H9 (cell line): ENCODE measurements at regions not wholly inside any gene's neighbourhood (a gene's known extent, or its start where the extent isn't known, plus 50 kb on each side); places are given as distances from the start of the nearest gene placed in this dataset.

ENCODE experiments used
- DNase-seq: peaks from one replicate; pipeline ENCODE4 v3.0.0-alpha.2; 2017
- H2AFZ ChIP-seq: one replicate; pipeline ENCODE4 v1.6.1; 2013; ENCODE audit warnings: mild to moderate bottlenecking, low read length, control low read depth, moderate library complexity
- H2AK5ac ChIP-seq: 2 replicates; pipeline ENCODE4 v1.6.1; 2013; ENCODE audit warnings: low read length, control low read depth, mixed read lengths; ENCODE audit not compliant: insufficient read length
- H2BK120ac ChIP-seq: one replicate; pipeline ENCODE4 v1.6.1; 2013; ENCODE audit warnings: low read depth, mild to moderate bottlenecking, low read length, control low read depth, inconsistent platforms; ENCODE audit not compliant: poor library complexity, severe bottlenecking
- H2BK12ac ChIP-seq: 2 replicates; pipeline ENCODE4 v1.6.1; 2013; ENCODE audit warnings: low read length, control low read depth, mixed read lengths, low read depth; ENCODE audit not compliant: insufficient read length
- H2BK15ac ChIP-seq: 2 replicates; pipeline ENCODE4 v1.6.1; 2013; ENCODE audit warnings: low read depth, low read length, control low read depth
- H2BK20ac ChIP-seq: one replicate; pipeline ENCODE4 v1.6.1; 2013; ENCODE audit warnings: low read depth, mild to moderate bottlenecking, low read length, control low read depth, inconsistent platforms; ENCODE audit not compliant: poor library complexity, severe bottlenecking
- H2BK5ac ChIP-seq: 2 replicates; pipeline ENCODE4 v1.6.1; 2013; ENCODE audit warnings: low read length, control low read depth, mixed read lengths; ENCODE audit not compliant: insufficient read length
- H3K14ac ChIP-seq: 2 replicates; pipeline ENCODE4 v1.6.1; 2013; ENCODE audit warnings: low read length, control low read depth; ENCODE audit not compliant: insufficient read depth
- H3K18ac ChIP-seq: 2 replicates; pipeline ENCODE4 v1.6.1; 2013; ENCODE audit warnings: low read depth, mild to moderate bottlenecking, mixed read lengths, low read length, control low read depth; ENCODE audit not compliant: insufficient read length
- H3K23ac ChIP-seq: 2 replicates; pipeline ENCODE4 v1.6.1; 2013; ENCODE audit warnings: low read length, control low read depth, mixed read lengths, low read depth; ENCODE audit not compliant: insufficient read length
- H3K23me2 ChIP-seq: 2 replicates; pipeline ENCODE4 v1.6.1; 2013; ENCODE audit warnings: low read depth, mild to moderate bottlenecking, mixed read lengths, low read length, control low read depth; ENCODE audit not compliant: insufficient read length, poor library complexity, severe bottlenecking
- H3K27ac ChIP-seq: 2 replicates; pipeline ENCODE4 v1.5.1; 2013; ENCODE audit warnings: low read length, control low read depth, mixed read lengths, low read depth; ENCODE audit not compliant: insufficient read length
- H3K27me3 ChIP-seq: 2 replicates; pipeline ENCODE4 v1.6.1; 2013; ENCODE audit warnings: low read length, control low read depth, inconsistent platforms; ENCODE audit not compliant: insufficient read depth
- H3K4ac ChIP-seq: 2 replicates; pipeline ENCODE4 v1.6.1; 2013; ENCODE audit warnings: low read depth, mild to moderate bottlenecking, control low read depth, inconsistent platforms, low read length, moderate library complexity
- H3K4me1 ChIP-seq: 2 replicates; pipeline ENCODE4 v1.6.1; 2013; ENCODE audit warnings: low read length, control low read depth, inconsistent platforms; ENCODE audit not compliant: insufficient read depth
- H3K4me2 ChIP-seq: 2 replicates; pipeline ENCODE4 v1.6.1; 2013; ENCODE audit warnings: low read length, control low read depth, mixed read lengths; ENCODE audit not compliant: insufficient read length, insufficient read depth
- H3K56ac ChIP-seq: 2 replicates; pipeline ENCODE4 v1.6.1; 2013; ENCODE audit warnings: low read depth, mild to moderate bottlenecking, mixed read lengths, low read length, control low read depth; ENCODE audit not compliant: insufficient read length
- H3K79me1 ChIP-seq: 2 replicates; pipeline ENCODE4 v1.6.1; 2013; ENCODE audit warnings: low read depth, mild to moderate bottlenecking, moderate library complexity, low read length, control low read depth, inconsistent platforms; ENCODE audit not compliant: insufficient read depth, poor library complexity, severe bottlenecking
- H3K79me2 ChIP-seq: 2 replicates; pipeline ENCODE4 v1.6.1; 2013; ENCODE audit warnings: low read length, control low read depth, inconsistent platforms; ENCODE audit not compliant: insufficient read depth
- H3K9ac ChIP-seq: 2 replicates; pipeline ENCODE4 v1.6.1; 2013; ENCODE audit warnings: low read length, control low read depth, mixed read lengths; ENCODE audit not compliant: insufficient read length; ENCODE audit errors: extremely low read depth
- H3K9me3 ChIP-seq: one replicate; pipeline ENCODE4 v1.6.1; 2013; ENCODE audit warnings: low read depth, low read length, inconsistent platforms; ENCODE audit not compliant: control insufficient read depth
- H3T11ph ChIP-seq: one replicate; pipeline ENCODE4 v1.6.1; 2013; ENCODE audit warnings: mild to moderate bottlenecking, low read length, control low read depth, inconsistent platforms
- H4K20me1 ChIP-seq: one replicate; pipeline ENCODE4 v1.6.1; 2013; ENCODE audit not compliant: control insufficient read depth, insufficient read length, insufficient read depth
- H4K5ac ChIP-seq: 2 replicates; pipeline ENCODE4 v1.6.1; 2013; ENCODE audit warnings: low read depth, mild to moderate bottlenecking, mixed read lengths, low read length, control low read depth; ENCODE audit not compliant: insufficient read length
- H4K8ac ChIP-seq: replicated peaks from 2 replicates; pipeline ENCODE4 v1.6.1; 2013; ENCODE audit warnings: low read length, control low read depth, mixed read lengths, low read depth; ENCODE audit not compliant: insufficient read length
- H4K91ac ChIP-seq: 2 replicates; pipeline ENCODE4 v1.6.1; 2013; ENCODE audit warnings: low read depth, mild to moderate bottlenecking, moderate library complexity, mixed read lengths, low read length, control low read depth; ENCODE audit not compliant: insufficient read length
- H3K27ac Mint-ChIP-seq, 3 experiments: 2 replicates in 2 of 3; 3 replicates in 1 of 3; pipeline ENCODE4 v1.8.0; 2020 to 2021; ENCODE audit warnings: mixed read lengths in 3 of 3, mild to moderate bottlenecking in 1 of 3, moderate library complexity in 1 of 3
- H3K27me3 Mint-ChIP-seq: 2 replicates; pipeline ENCODE4 v1.8.0; 2021; ENCODE audit warnings: low read depth, mild to moderate bottlenecking, moderate library complexity, mixed read lengths
- H3K36me3 Mint-ChIP-seq, 3 experiments: 2 replicates in 2 of 3; 3 replicates in 1 of 3; pipeline ENCODE4 v1.8.0; 2020 to 2021; ENCODE audit warnings: low read depth in 3 of 3, mixed read lengths in 3 of 3; ENCODE audit not compliant: insufficient read depth in 1 of 3
- H3K4me1 Mint-ChIP-seq, 2 experiments: 2 replicates each; pipeline ENCODE4 v1.8.0; 2020; ENCODE audit warnings: mixed read lengths in 2 of 2
- H3K4me3 Mint-ChIP-seq, 2 experiments: 2 replicates in 1 of 2; 3 replicates in 1 of 2; pipeline ENCODE4 v1.8.0; 2020 to 2021; ENCODE audit warnings: mild to moderate bottlenecking in 2 of 2, mixed read lengths in 2 of 2, moderate library complexity in 1 of 2
- H3K9me3 Mint-ChIP-seq, 2 experiments: 2 replicates in 1 of 2; 3 replicates in 1 of 2; pipeline ENCODE4 v1.8.0; 2020; ENCODE audit warnings: mild to moderate bottlenecking in 2 of 2, mixed read lengths in 2 of 2, moderate library complexity in 1 of 2
- WGBS: extraction: QIAGEN DNeasy Blood & Tissue Kit; methylation state at CpG from one replicate; pipeline ENCODE4 v1.1.7; 2013; ENCODE audit warnings: missing lambda C conversion rate, low lambda C conversion rate, mixed read lengths; ENCODE audit not compliant: insufficient read length; ENCODE audit errors: extremely low coverage; 5-methylcytosine and 5-hydroxymethylcytosine counted together
- TF ChIP-seq, protein P1 (sequence below): fragments of 200-600 bp; sonication (generic); conservative IDR thresholded peaks from 3 replicates; pipeline ENCODE4 v1.8.0; 2021; ENCODE audit warnings: antibody characterized with exemption, mild to moderate bottlenecking

DNA sequence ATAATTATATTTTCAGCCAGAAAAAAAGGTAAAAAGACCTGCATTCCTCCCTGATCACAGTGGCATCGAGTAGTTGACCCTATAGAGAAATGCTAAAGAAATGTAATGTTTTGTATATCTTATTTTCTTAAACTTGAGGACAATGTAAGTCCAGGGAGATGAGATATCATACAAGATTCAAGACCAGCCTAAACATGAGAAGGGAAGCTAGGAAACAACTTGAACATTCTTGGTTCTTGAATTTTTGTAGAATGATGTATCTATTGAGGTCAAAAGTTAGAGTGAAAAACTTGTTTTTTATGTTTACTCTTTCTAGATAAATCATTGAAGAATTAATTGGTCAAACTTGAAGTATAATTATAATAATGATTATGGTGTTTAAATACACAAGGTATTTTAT is 497.7 kb upstream of the TBL1XR1 start:
- H3K4me1 Mint-ChIP-seq = peaks cover 11 to 15% of the 10 kb centered on the region in 2 experiments
- no peak overlapping the region for H2AK5ac ChIP-seq
- H3T11ph ChIP-seq = no peak overlapping the region
- TF ChIP-seq, protein P1, sequence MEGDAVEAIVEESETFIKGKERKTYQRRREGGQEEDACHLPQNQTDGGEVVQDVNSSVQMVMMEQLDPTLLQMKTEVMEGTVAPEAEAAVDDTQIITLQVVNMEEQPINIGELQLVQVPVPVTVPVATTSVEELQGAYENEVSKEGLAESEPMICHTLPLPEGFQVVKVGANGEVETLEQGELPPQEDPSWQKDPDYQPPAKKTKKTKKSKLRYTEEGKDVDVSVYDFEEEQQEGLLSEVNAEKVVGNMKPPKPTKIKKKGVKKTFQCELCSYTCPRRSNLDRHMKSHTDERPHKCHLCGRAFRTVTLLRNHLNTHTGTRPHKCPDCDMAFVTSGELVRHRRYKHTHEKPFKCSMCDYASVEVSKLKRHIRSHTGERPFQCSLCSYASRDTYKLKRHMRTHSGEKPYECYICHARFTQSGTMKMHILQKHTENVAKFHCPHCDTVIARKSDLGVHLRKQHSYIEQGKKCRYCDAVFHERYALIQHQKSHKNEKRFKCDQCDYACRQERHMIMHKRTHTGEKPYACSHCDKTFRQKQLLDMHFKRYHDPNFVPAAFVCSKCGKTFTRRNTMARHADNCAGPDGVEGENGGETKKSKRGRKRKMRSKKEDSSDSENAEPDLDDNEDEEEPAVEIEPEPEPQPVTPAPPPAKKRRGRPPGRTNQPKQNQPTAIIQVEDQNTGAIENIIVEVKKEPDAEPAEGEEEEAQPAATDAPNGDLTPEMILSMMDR = no peak
- H4K91ac ChIP-seq = no peak overlapping the region
- no peak overlapping the region for H2BK15ac ChIP-seq
- no peak overlapping the region for H3K9ac ChIP-seq
- no peak overlapping the region for H2BK12ac ChIP-seq
- no peak overlapping the region for H3K27ac Mint-ChIP-seq
- H3K23me2 ChIP-seq = no peaks in the 10 kb centered on the region
- H2AFZ ChIP-seq = no peak overlapping the region
- no peak for DNase-seq
- H3K9me3 Mint-ChIP-seq = no peaks in the 10 kb centered on the region
- H2BK120ac ChIP-seq = no peak overlapping the region
- H2BK5ac ChIP-seq = no peak overlapping the region
- H3K27me3 ChIP-seq = no peaks in the 10 kb centered on the region
- H3K23ac ChIP-seq = no peak overlapping the region
- H4K20me1 ChIP-seq = no peaks in the 10 kb centered on the region
- H3K36me3 Mint-ChIP-seq = no peaks in the 10 kb centered on the region
- no CpG with 5 or more reads among the region's 1 CpG for WGBS
- no peak overlapping the region for H3K27ac ChIP-seq
- H3K79me1 ChIP-seq = no peaks in the 10 kb centered on the region
- no peak overlapping the region for H3K4me2 ChIP-seq
- no peak overlapping the region for H3K4ac ChIP-seq
- H2BK20ac ChIP-seq = no peak overlapping the region
- no peak overlapping the region for H4K8ac ChIP-seq
- no peak overlapping the region for H3K14ac ChIP-seq
- no peak overlapping the region for H3K18ac ChIP-seq
- no peaks in the 10 kb centered on the region; the same call in 1 of the 2 replicates for H3K4me1 ChIP-seq
- H3K9me3 ChIP-seq = no peaks in the 10 kb centered on the region
- no peak overlapping the region for H4K5ac ChIP-seq
- no peak overlapping the region for H3K4me3 Mint-ChIP-seq
- no peak overlapping the region for H3K56ac ChIP-seq
- no peaks in the 10 kb centered on the region for H3K27me3 Mint-ChIP-seq
- no peaks in the 10 kb centered on the region for H3K79me2 ChIP-seq
